HG02759 (cell line): ENCODE measurements at regions not wholly inside any gene's neighbourhood (a gene's known extent, or its start where the extent isn't known, plus 50 kb on each side); places are given as distances from the start of the nearest gene placed in this dataset.

Experiments used
- ATAC-seq: cut with Tn5 transposase; IDR thresholded peaks from one replicate; pipeline ENCODE4 v1.9.1; 2021; ENCODE audit warnings: mild to moderate bottlenecking, moderate library complexity; ENCODE audit not compliant: unreplicated experiment

- ATAC-seq = no peak
Observed at GRCh38 chr2:188122985-188123384, 168.7 kb upstream of the GULP1 start.

DNA sequence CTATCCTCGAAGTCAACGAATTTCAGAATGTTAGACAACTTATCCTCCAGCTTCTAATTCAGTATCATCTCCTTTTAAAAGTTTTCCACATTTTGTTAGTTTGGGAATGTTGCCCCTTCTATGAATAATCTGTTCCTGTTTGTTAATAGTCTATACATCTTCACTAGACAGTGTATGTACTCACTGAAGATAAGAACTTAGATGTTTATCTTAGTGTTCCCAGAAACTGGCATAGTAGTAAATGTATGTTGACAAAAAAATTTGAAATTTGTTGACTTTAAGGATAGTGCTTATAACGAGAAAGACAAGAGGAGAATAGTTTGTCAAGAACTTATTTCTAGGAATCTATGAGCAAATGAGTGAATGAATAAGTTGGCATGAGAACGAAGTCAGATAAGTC lies 162.0 kb upstream of the GULP1 start:
- ATAC-seq = no peak

DNA sequence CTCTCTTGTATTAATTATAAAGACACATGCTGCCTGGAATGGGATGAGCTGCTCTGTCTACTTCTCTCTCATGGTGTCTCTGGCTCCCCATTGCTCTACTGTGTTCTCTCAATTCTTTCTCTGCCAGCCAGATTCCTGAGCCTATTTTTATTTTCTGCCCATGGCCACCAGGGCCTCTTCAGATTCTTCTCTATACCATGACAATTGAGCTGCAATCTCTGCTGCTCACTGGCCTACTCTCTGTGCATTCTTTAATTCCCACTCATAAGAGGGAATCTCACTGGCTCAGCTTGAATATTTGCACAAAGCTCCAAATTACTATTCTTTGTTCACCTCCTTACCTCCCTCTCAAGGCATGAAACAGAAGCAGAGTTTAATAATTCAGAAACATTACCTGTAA lies 161.4 kb upstream of the GULP1 start:
- ATAC-seq = no peak

- no peak for ATAC-seq
Observed at GRCh38 chr2:188131281-188131680, 160.4 kb upstream of the GULP1 start.

DNA sequence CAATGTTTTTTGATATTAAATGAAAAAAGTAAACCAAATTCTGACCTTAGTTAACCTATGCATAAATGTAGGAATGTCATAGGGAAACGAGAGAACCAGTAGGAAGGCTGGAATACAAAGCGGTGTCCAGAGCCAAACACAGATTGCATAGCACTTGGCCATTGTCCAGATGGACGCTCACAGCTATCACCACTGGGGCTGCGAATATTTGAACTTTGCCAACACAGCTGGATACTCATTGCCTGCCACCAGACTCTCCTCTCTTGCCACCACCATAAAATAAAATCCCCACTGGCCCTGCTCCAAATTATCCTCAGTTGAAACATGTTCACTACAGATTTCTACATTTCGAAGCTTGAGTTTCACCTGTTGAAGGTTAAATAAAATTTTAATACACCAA lies 159.3 kb upstream of the GULP1 start:
- no peak for ATAC-seq

GRCh38 chr2:188134241-188134640 lies 157.4 kb upstream of the GULP1 start:
- ATAC-seq = no peak

DNA sequence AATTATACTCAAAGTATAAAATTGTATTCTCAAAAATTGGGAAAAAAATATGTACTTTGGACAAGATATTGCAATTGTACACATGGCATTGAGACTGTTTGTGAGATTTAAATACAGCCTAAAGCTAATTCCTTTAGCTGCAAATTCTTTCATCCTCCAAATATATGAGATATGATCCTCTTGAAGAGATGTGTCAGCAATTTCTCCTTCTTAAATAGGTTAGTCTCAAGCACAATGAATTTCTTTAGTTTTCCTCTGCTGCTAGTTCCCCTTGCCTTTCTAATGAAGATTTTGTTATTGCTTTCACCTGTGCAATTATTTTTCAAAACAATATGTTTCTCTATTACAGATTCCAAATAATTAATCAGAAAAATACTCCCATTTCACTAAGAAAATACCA lies 153.4 kb upstream of the GULP1 start:
- no peak for ATAC-seq

GRCh38 chr2:188142088-188142487 lies 149.6 kb upstream of the GULP1 start:
- no peak for ATAC-seq

DNA sequence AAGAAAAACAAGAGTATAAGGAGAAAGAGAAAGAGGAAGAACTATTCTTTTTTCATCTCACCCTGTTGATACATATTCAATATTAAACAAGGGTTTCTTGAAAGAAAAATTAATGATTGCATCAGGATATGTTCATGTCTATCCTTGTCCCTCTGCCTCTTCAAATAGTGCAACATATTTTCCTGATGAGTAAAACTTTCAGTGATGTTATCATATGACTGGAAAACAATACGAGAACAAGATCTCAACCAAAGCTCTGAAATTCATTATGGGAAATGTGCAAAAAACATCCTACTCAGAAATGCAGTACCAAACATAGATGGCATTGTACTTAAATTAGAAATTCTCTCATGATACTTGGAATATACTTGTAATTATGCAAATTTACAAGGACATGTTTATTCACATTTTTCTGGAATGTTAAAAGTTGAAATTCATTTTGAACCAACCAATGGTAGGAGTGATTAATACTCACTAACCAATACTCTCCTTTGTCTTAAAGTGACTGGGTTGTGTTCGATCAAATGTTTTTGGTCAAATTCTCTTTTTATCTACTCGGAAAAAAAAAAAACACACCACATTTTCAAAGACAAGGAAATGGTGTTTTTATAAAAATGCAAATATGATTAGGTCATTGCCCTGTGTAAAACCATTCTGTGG lies 148.9 kb upstream of the GULP1 start:
- ATAC-seq = no peak

- ATAC-seq = no peak
Observed at GRCh38 chr2:188145885-188146284, 145.8 kb upstream of the GULP1 start.

GRCh38 chr2:188146888-188147287 lies 144.8 kb upstream of the GULP1 start:
- ATAC-seq = no peak

DNA sequence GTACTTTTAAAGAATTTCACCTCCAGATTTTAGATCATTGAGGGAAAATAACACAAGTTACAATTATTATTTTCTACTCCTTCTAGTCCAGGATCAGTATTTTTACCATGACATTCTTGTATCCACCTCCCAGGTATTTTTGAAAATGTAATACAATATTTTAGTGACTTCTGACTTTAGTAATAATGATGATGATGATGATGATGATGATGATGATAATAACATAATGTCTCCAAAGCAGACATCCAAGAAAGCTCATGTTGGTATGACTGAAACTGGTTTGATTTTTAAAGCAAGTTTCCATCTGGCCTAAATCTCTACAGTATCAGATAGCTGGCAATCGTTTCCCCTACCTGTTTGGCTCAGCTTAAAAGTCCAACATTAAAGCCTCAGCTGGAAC lies 140.0 kb upstream of the GULP1 start:
- no peak for ATAC-seq

DNA sequence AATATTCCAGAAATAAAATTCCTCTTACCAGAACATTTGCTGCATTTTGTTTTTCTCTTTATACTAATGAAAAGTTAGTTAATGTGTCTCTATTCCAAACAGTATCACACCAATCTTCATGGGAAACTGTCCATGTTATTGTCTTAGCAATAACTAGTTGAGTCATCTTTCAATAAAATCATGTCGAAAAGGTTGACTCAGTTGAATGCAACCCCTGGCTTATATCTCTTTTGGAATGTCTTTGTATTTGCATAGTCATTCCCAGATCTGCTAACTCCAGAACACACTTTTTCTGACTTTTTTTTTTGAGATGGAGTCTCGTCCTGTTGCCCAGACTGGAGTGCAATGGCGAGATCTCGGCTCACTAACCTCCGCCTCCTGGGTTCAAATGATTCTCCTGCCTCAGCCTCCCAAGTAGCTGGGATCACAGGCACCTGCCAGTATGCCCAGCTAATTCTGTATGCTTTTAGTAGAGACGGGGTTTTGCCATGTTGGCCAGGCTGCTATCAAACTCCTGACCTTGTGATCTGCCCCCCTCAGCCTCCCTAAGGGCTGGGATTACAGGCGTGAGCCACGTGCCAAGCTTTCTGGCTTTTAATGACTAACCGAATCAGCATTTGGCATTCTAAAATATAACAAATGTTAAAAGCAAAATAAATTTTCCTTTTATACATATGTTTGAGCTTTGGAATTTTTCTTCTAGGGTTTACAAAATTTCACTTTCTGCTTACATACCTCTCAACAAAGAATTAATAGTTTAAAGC lies 133.2 kb upstream of the GULP1 start:
- no peak for ATAC-seq

DNA sequence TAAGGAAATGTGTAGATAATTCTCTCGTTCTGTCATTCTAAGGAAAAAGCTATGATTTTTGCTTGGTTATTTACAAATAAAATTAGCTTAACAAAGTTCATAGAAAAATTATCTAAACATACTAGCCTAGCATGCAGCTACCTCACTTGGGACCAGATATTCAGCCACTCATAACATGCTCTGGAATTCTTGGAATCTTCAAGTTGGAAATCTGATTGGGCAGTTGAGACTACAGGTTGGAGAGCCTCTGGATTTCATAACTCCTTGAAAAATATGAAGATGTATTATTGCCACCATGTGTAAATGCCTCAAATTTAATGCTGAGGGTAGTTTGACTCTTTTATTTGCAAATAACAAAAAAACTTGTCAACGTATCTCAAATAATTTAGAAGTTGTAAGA lies 132.2 kb upstream of the GULP1 start:
- ATAC-seq = no peak

- ATAC-seq = no peak
Observed at GRCh38 chr2:188170356-188170755, 121.3 kb upstream of the GULP1 start.

GRCh38 chr2:188176620-188177019 lies 115.1 kb upstream of the GULP1 start:
- no peak for ATAC-seq

GRCh38 chr2:188181067-188181838 lies 110.4 kb upstream of the GULP1 start:
- no peak for ATAC-seq

- ATAC-seq = no peak
Observed at GRCh38 chr2:188181884-188182283, 109.8 kb upstream of the GULP1 start.

- ATAC-seq = no peak
Observed at GRCh38 chr2:188187726-188188125, 103.9 kb upstream of the GULP1 start.

- ATAC-seq = no peak
Observed at GRCh38 chr2:188189356-188189755, 102.3 kb upstream of the GULP1 start.

DNA sequence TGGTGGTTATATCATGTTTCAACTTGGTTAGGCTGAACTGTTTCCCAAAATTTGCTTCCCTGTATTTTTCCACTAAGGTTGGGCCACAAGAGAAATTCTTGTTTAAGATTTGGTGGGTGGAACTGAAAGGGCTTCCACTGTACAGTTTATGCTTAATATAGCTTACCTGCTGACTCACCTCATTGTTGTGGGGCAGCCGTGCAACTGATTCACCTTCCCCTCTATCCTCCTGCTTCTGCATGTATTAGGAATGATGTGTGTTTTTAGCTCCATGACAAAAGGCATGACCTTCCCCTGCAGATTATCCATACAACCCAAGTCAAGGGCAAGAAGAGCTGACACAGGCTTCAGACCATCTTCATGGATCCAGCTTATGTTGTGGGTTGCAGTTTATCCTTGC lies 98.4 kb upstream of the GULP1 start:
- ATAC-seq = no peak
